HepG2 (cell line): ENCODE measurements at regions not wholly inside any gene's neighbourhood (a gene's known extent, or its start where the extent isn't known, plus 50 kb on each side); places are given as distances from the start of the nearest gene placed in this dataset.

Source experiments
- ATAC-seq: fragments of 200-7000 bp; cut with Tn5 transposase; 3 replicates; pipeline ENCODE4 v1.9.1; 2020; ENCODE audit warnings: mild to moderate bottlenecking, moderate library complexity
- BruUV-seq: library from RNA; stranded (reverse); fragments of 400-500 nt; replicated peaks from 2 replicates; lab custom pipeline; 2021; lab: Mats Ljungman, UMichigan
- CTCF ChIA-PET: fragments of 300-600 bp; formaldehyde crosslinking; extraction: SDS; loops from one replicate; lab custom pipeline; 2021; ENCODE audit warnings: low total read pairs, inconsistent platforms, low intra/inter-chr PET ratio; lab: Yijun Ruan, JAX
- POLR2A ChIA-PET: fragments of 350-600 bp; sonication (Branson Sonifier 250); formaldehyde crosslinking; loops from one replicate; lab custom pipeline; 2020; ENCODE audit warnings: antibody characterized with exemption, inconsistent platforms; lab: Yijun Ruan, JAX
- DNase-seq: peaks from one replicate; pipeline ENCODE4 v3.0.0-alpha.2; 2015; ENCODE audit warnings: low spot score
- FAIRE-seq: peaks from 3 replicates; lab custom pipeline; 2011; peaks lifted over from hg19 to GRCh38; lab: Jason Lieb, UNC
- H2AFZ ChIP-seq: one replicate; pipeline ENCODE4 v1.6.1; 2011; ENCODE audit warnings: low read length, inconsistent platforms
- H3K27ac ChIP-seq: fragments of 300-600 bp; 3 replicates; pipeline ENCODE4 v1.8.0; 2011; ENCODE audit warnings: mixed run types, mild to moderate bottlenecking, mixed read lengths, low read length, inconsistent platforms; ENCODE audit not compliant: insufficient read depth; ENCODE audit errors: extremely low read length
- H3K27me3 ChIP-seq, 2 experiments: fragments of 200-600 bp in 1 of 2; 2 replicates in 1 of 2; 3 replicates in 1 of 2; pipeline versions ENCODE4 v1.6.0 to v1.8.0; 2011; ENCODE audit warnings: low read length in 2 of 2, mild to moderate bottlenecking in 2 of 2, moderate library complexity in 2 of 2, inconsistent platforms in 1 of 2; ENCODE audit not compliant: insufficient read depth in 2 of 2, control insufficient read depth in 1 of 2
- H3K36me3 ChIP-seq, 2 experiments: fragments of 200-600 bp in 1 of 2; replicated peaks in 1 of 2; 2 replicates in 1 of 2; 3 replicates in 1 of 2; pipeline versions ENCODE4 v1.5.1 to v1.8.0; 2011; ENCODE audit warnings: low read length in 2 of 2, inconsistent platforms in 1 of 2; ENCODE audit not compliant: insufficient read depth in 2 of 2, control insufficient read depth in 1 of 2
- H3K4me1 ChIP-seq: 2 replicates; pipeline ENCODE4 v1.5.1; 2012; ENCODE audit warnings: low read length, inconsistent platforms; ENCODE audit not compliant: insufficient read depth
- H3K4me2 ChIP-seq: 2 replicates; pipeline ENCODE4 v1.6.0; 2011; ENCODE audit warnings: low read depth, low read length, inconsistent platforms
- H3K4me3 ChIP-seq, 3 experiments: fragments of 200-600 bp in 1 of 3; sonication (generic), shearing (Covaris generic) in 1 of 3; replicated peaks in 1 of 3; 2 replicates each; pipeline ENCODE4 v1.5.1; 2011 to 2016; ENCODE audit warnings: low read length in 3 of 3, inconsistent platforms in 2 of 3, low read depth in 2 of 3, mild to moderate bottlenecking in 2 of 3, control low read depth in 1 of 3, mixed read lengths in 1 of 3; ENCODE audit not compliant: insufficient read depth in 1 of 3
- H3K79me2 ChIP-seq: one replicate; pipeline ENCODE4 v1.6.1; 2011; ENCODE audit warnings: low read length, inconsistent platforms; ENCODE audit not compliant: insufficient read depth
- H3K9ac ChIP-seq: 2 replicates; pipeline ENCODE4 v1.6.0; 2011; ENCODE audit warnings: mild to moderate bottlenecking, low read depth, low read length, inconsistent platforms; ENCODE audit not compliant: insufficient read depth
- H3K9me3 ChIP-seq: 2 replicates; pipeline ENCODE4 v1.5.1; 2012; ENCODE audit warnings: mild to moderate bottlenecking, low read length
- H4K20me1 ChIP-seq: 2 replicates; pipeline ENCODE4 v1.6.0; 2011; ENCODE audit warnings: inconsistent platforms, mild to moderate bottlenecking, low read length, moderate library complexity; ENCODE audit not compliant: insufficient read depth
- ATM ChIP-seq: fragments of 450-650 bp; IDR thresholded peaks from 2 replicates; pipeline ENCODE4 v1.7.1; 2017; ENCODE audit warnings: mild to moderate bottlenecking, borderline replicate concordance
- ISL2 ChIP-seq: sonication (generic); formaldehyde crosslinking; IDR thresholded peaks from 2 replicates; pipeline ENCODE4 v1.5.0; 2020; ENCODE audit warnings: missing genetic modification reagents
- MED13 ChIP-seq: sonication (generic); formaldehyde crosslinking; IDR thresholded peaks from 2 replicates; pipeline ENCODE4 v1.5.0; 2020; ENCODE audit warnings: missing genetic modification reagents
- MZF1 ChIP-seq: sonication (generic); formaldehyde crosslinking; IDR thresholded peaks from 2 replicates; pipeline ENCODE4 v1.8.1; 2023; ENCODE audit warnings: mild to moderate bottlenecking, missing genetic modification reagents, borderline replicate concordance
- NFYB ChIP-seq: sonication (generic); formaldehyde crosslinking; IDR thresholded peaks from 2 replicates; pipeline ENCODE4 v1.4.0; 2020; ENCODE audit warnings: missing genetic modification reagents
- PAX8 ChIP-seq: sonication (generic); formaldehyde crosslinking; IDR thresholded peaks from 2 replicates; pipeline ENCODE4 v1.8.0; 2022; ENCODE audit warnings: mild to moderate bottlenecking, missing genetic modification reagents, borderline replicate concordance
- SETDB1 ChIP-seq: sonication (generic); formaldehyde crosslinking; IDR thresholded peaks from 2 replicates; pipeline ENCODE4 v1.5.1; 2020; ENCODE audit warnings: missing genetic modification reagents, mild to moderate bottlenecking, borderline replicate concordance
- STAG1 ChIP-seq: sonication (generic); formaldehyde crosslinking; IDR thresholded peaks from 2 replicates; pipeline ENCODE4 v1.4.0; 2020; ENCODE audit warnings: missing genetic modification reagents
- TSC22D2 ChIP-seq: sonication (generic); formaldehyde crosslinking; IDR thresholded peaks from 2 replicates; pipeline ENCODE4 v1.5.1; 2020; ENCODE audit warnings: missing genetic modification reagents, mild to moderate bottlenecking, borderline replicate concordance
- ZC3H13 ChIP-seq: sonication (generic); formaldehyde crosslinking; IDR thresholded peaks from 2 replicates; pipeline ENCODE4 v1.8.1; 2023; ENCODE audit warnings: mild to moderate bottlenecking, missing genetic modification reagents, moderate library complexity
- ZKSCAN1 ChIP-seq: fragments of 150-350 bp; IDR thresholded peaks from 2 replicates; pipeline ENCODE4 v1.6.1; 2014; ENCODE audit warnings: low read length
- ZNF343 ChIP-seq: sonication (generic); formaldehyde crosslinking; IDR thresholded peaks from 2 replicates; pipeline ENCODE4 v1.4.0; 2020; ENCODE audit warnings: mild to moderate bottlenecking, missing genetic modification reagents
- ZNF720 ChIP-seq: sonication (generic); formaldehyde crosslinking; IDR thresholded peaks from 2 replicates; pipeline ENCODE4 v1.4.0; 2020; ENCODE audit warnings: missing genetic modification reagents
- ZNF788 ChIP-seq: sonication (generic); formaldehyde crosslinking; IDR thresholded peaks from 2 replicates; pipeline ENCODE4 v1.5.0; 2020; ENCODE audit warnings: mild to moderate bottlenecking, missing genetic modification reagents, borderline replicate concordance
- WGBS: methylation state at CpG from one replicate; pipeline ENCODE4 v1.1.6; 2017; ENCODE audit warnings: low lambda C conversion rate; 5-methylcytosine and 5-hydroxymethylcytosine counted together
- in situ Hi-C: cut with HindIII; loops from 2 replicates; pipeline ENCODE4 v1.10.0; 2017; ENCODE audit warnings: low pct_unique_long_range_greater_than_20kb; ENCODE audit not compliant: extremely low pct_ligation_motif_present
- intact Hi-C: fragments of 100-400 bp; cut with micrococcal nuclease; formaldehyde crosslinking; loops from one replicate; pipeline ENCODE4 v1.10.0; 2022; ENCODE audit not compliant: unreplicated experiment
- TF ChIP-seq, protein P1 (sequence below): sonication (generic); formaldehyde crosslinking; IDR thresholded peaks from 2 replicates; pipeline ENCODE4 v1.4.0; 2020; ENCODE audit warnings: missing genetic modification reagents, borderline replicate concordance
- TF ChIP-seq, protein P2 (sequence below): sonication (generic); formaldehyde crosslinking; IDR thresholded peaks from one replicate; pipeline ENCODE4 v1.5.1; 2020; ENCODE audit warnings: mild to moderate bottlenecking, missing genetic modification reagents; ENCODE audit errors: not compliant biosample characterization

DNA sequence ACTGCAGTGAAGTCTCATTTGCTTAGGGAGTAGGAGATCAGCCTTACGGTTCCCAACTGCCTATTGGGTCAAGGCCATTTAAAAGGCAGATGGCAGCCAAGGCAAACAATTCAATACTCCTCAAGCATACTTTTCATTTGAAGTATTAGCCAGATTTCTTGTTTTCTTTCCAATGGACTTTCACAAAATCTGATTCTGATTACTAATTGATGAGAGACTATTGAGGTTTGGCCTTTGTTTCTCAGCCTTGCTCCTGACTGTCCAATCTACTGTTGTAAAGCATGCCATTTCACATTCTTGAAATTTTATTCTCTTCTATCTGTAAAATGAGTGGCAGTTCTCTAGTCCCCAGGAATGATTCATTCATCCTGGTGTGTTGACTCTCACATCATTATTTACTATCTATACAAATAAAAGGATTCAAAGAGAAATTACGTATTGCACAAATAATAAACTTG is 166.2 kb upstream of the TGFBR2 start (continued):
- no peak for TF ChIP-seq ATM

DNA sequence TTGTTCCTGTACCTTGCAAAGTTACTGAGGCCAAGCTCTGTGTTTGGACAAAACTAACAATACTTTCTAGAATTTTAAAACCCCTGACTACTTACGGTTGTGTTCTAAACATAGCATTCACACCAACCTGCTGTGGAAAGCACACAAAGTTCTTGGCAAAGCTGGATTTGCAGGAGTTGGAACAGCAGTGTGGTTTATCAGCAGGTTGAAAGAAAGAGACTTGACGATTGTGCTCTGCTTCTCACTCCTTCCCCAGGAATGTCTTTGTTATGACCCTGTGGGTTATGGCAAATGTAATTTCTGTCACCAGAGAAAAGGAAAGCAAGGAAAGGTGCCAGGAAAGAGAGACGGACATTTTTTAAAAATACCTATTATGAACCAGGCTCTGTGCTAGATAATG is 165.5 kb upstream of the TGFBR2 start:
- H3K27ac ChIP-seq: no peak overlapping the region
- intact Hi-C loops: no loop called here
- no peak for DNase-seq
- FAIRE-seq: no peak
- POLR2A ChIA-PET: no interaction called here
- no peaks in the 10 kb centered on the region for H3K27me3 ChIP-seq
- no peak for ATAC-seq
- BruUV-seq: no TSS peak
- WGBS: 91% methylated on average over 3 of the region's 3 CpGs
- no peak overlapping the region for H2AFZ ChIP-seq
- no peak overlapping the region for H3K4me3 ChIP-seq
- H4K20me1 ChIP-seq: no peaks in the 10 kb centered on the region
- in situ Hi-C loops: no loop called here
- CTCF ChIA-PET: no interaction called here
- no peaks in the 10 kb centered on the region for H3K36me3 ChIP-seq
- H3K79me2 ChIP-seq: no peaks in the 10 kb centered on the region
- H3K9ac ChIP-seq: no peak overlapping the region
- H3K4me2 ChIP-seq: no peak overlapping the region
- H3K9me3 ChIP-seq: no peaks in the 10 kb centered on the region
- peaks cover 19% of the 10 kb centered on the region for H3K4me1 ChIP-seq
- no peak for TF ChIP-seq PAX8
- TF ChIP-seq SETDB1 (CRISPR knock-in tag): no peak
- TF ChIP-seq, protein P1, sequence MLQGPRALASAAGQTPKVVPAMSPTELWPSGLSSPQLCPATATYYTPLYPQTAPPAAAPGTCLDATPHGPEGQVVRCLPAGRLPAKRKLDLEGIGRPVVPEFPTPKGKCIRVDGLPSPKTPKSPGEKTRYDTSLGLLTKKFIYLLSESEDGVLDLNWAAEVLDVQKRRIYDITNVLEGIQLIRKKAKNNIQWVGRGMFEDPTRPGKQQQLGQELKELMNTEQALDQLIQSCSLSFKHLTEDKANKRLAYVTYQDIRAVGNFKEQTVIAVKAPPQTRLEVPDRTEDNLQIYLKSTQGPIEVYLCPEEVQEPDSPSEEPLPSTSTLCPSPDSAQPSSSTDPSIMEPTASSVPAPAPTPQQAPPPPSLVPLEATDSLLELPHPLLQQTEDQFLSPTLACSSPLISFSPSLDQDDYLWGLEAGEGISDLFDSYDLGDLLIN (CRISPR knock-in tag): no peak
- no peak for TF ChIP-seq MED13 (CRISPR knock-in tag)
- no peak for TF ChIP-seq TSC22D2
- TF ChIP-seq ZKSCAN1: no peak
- TF ChIP-seq, protein P2, sequence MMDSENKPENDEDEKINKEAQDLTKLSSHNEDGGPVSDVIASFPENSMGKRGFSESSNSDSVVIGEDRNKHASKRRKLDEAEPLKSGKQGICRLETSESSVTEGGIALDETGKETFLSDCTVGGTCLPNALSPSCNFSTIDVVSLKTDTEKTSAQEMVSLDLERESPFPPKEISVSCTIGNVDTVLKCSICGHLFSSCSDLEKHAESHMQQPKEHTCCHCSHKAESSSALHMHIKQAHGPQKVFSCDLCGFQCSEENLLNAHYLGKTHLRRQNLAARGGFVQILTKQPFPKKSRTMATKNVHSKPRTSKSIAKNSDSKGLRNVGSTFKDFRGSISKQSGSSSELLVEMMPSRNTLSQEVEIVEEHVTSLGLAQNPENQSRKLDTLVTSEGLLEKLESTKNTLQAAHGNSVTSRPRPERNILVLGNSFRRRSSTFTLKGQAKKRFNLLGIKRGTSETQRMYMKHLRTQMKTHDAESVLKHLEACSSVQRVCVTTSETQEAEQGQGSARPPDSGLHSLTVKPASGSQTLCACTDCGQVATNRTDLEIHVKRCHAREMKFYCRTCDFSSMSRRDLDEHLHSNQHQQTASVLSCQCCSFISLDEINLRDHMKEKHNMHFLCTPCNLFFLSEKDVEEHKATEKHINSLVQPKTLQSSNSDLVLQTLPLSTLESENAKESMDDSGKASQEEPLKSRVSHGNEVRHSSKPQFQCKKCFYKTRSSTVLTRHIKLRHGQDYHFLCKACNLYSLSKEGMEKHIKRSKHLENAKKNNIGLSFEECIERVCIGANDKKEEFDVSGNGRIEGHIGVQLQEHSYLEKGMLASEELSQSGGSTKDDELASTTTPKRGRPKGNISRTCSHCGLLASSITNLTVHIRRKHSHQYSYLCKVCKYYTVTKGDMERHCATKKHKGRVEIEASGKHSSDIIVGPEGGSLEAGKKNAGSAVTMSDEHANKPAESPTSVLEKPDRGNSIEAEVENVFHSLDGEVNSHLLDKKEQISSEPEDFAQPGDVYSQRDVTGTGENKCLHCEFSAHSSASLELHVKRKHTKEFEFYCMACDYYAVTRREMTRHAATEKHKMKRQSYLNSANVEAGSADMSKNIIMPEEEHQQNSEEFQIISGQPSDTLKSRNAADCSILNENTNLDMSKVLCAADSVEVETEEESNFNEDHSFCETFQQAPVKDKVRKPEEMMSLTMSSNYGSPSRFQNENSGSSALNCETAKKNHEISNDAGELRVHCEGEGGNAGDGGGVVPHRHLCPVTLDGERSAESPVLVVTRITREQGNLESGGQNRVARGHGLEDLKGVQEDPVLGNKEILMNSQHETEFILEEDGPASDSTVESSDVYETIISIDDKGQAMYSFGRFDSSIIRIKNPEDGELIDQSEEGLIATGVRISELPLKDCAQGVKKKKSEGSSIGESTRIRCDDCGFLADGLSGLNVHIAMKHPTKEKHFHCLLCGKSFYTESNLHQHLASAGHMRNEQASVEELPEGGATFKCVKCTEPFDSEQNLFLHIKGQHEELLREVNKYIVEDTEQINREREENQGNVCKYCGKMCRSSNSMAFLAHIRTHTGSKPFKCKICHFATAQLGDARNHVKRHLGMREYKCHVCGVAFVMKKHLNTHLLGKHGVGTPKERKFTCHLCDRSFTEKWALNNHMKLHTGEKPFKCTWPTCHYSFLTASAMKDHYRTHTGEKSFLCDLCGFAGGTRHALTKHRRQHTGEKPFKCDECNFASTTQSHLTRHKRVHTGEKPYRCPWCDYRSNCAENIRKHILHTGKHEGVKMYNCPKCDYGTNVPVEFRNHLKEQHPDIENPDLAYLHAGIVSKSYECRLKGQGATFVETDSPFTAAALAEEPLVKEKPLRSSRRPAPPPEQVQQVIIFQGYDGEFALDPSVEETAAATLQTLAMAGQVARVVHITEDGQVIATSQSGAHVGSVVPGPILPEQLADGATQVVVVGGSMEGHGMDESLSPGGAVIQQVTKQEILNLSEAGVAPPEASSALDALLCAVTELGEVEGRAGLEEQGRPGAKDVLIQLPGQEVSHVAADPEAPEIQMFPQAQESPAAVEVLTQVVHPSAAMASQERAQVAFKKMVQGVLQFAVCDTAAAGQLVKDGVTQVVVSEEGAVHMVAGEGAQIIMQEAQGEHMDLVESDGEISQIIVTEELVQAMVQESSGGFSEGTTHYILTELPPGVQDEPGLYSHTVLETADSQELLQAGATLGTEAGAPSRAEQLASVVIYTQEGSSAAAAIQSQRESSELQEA (CRISPR knock-in tag): no peak
- no peak for TF ChIP-seq ZNF788
- no peak for TF ChIP-seq ZNF343 (CRISPR knock-in tag)
- no peak for TF ChIP-seq MZF1 (CRISPR knock-in tag)
- TF ChIP-seq STAG1 (CRISPR knock-in tag): no peak
- no peak for TF ChIP-seq ZC3H13 (CRISPR knock-in tag)
- no peak for TF ChIP-seq NFYB (CRISPR knock-in tag)
- TF ChIP-seq ZNF720 (CRISPR knock-in tag): no peak
- no peak for TF ChIP-seq ISL2 (CRISPR knock-in tag)
